ENCODE measurements at regions not wholly inside any gene's neighbourhood (a gene's known extent, or its start where the extent isn't known, plus 50 kb on each side); places are given as distances from the start of the nearest gene placed in this dataset.

GRCh38 chr20:50358971-50359370 is 151.2 kb upstream of the PTPN1 start:
- Histone ChIP-seq H3K27ac (ENCODE audit: low read length) (no peak overlapping the region), H3K9me2 (replicated peaks; ENCODE audit: insufficient read depth, low read length) (no peaks in the 10 kb centered on the region), H4K20me1 (ENCODE audit: insufficient read depth, low read length) (no peaks in the 10 kb centered on the region), H3K4me3 (ENCODE audit: low read length) (no peak overlapping the region), H3F3A (ENCODE audit: insufficient read depth, low read length) (no peaks in the 10 kb centered on the region), H3K36me3 (replicated peaks; ENCODE audit: insufficient read depth, low read length) (no peaks in the 10 kb centered on the region), H3K27me3 (replicated peaks; ENCODE audit: insufficient read depth, low read length) (peaks cover 93% of the 10 kb centered on the region), H3K79me2 (ENCODE audit: low read length) (no peaks in the 10 kb centered on the region), H3K9ac (ENCODE audit: low read length) (no peak overlapping the region), H3K4me1 (ENCODE audit: low read length) (no peaks in the 10 kb centered on the region), H2AFZ (ENCODE audit: low read length) (no peak overlapping the region), H3K9me3 (replicated peaks; ENCODE audit: insufficient read depth, low read length) (no peaks in the 10 kb centered on the region), H3K4me2 (ENCODE audit: low read depth, low read length) (no peak overlapping the region)
- TF ChIP-seq EZH2phosphoT487 (IDR thresholded peaks at IDR 0.05; ENCODE audit: low read length), result no peak
- no peak for TF ChIP-seq EZH2 (optimal IDR thresholded peaks at IDR 0.05; ENCODE audit: low read depth, low read length)
- TF ChIP-seq CTCF (IDR thresholded peaks at IDR 0.05; ENCODE audit: low read length), result no peak
- DNase-seq, result no peak

GRCh38 chr20:50359607-50360217 is 150.5 kb upstream of the PTPN1 start:
- no peak overlapping the region for H3K9ac ChIP-seq (ENCODE audit: low read length)
- no peaks in the 10 kb centered on the region for H3K4me1 ChIP-seq (ENCODE audit: low read length)
- H3K27ac ChIP-seq (ENCODE audit: low read length), result no peak overlapping the region
- H3F3A ChIP-seq (ENCODE audit: insufficient read depth, low read length), result no peaks in the 10 kb centered on the region
- no peak overlapping the region for H3K4me3 ChIP-seq (ENCODE audit: low read length)
- H2AFZ ChIP-seq (ENCODE audit: low read length), result no peak overlapping the region
- H3K36me3 ChIP-seq (replicated peaks; ENCODE audit: insufficient read depth, low read length), result no peaks in the 10 kb centered on the region
- no peak for DNase-seq
- TF ChIP-seq CTCF (IDR thresholded peaks at IDR 0.05; ENCODE audit: low read length), result no peak
- TF ChIP-seq EZH2phosphoT487 (IDR thresholded peaks at IDR 0.05; ENCODE audit: low read length), result no peak
- no peak for TF ChIP-seq EZH2 (optimal IDR thresholded peaks at IDR 0.05; ENCODE audit: low read depth, low read length)
- peaks cover 93% of the 10 kb centered on the region for H3K27me3 ChIP-seq (replicated peaks; ENCODE audit: insufficient read depth, low read length)
- no peaks in the 10 kb centered on the region for H3K9me2 ChIP-seq (replicated peaks; ENCODE audit: insufficient read depth, low read length)
- no peaks in the 10 kb centered on the region for H3K79me2 ChIP-seq (ENCODE audit: low read length)
- no peaks in the 10 kb centered on the region for H3K9me3 ChIP-seq (replicated peaks; ENCODE audit: insufficient read depth, low read length)
- no peak overlapping the region for H3K4me2 ChIP-seq (ENCODE audit: low read depth, low read length)
- H4K20me1 ChIP-seq (ENCODE audit: insufficient read depth, low read length), result no peaks in the 10 kb centered on the region

GRCh38 chr20:50360218-50360672 is 149.9 kb upstream of the PTPN1 start:
- Histone ChIP-seq H3K4me1 (ENCODE audit: low read length) (no peaks in the 10 kb centered on the region), H3K9me2 (replicated peaks; ENCODE audit: insufficient read depth, low read length) (no peaks in the 10 kb centered on the region)
- DNase-seq, result no peak

More at GRCh38 chr20:50360218-50360672, 149.9 kb upstream of the PTPN1 start:
- Histone ChIP-seq H4K20me1 (ENCODE audit: insufficient read depth, low read length) (no peaks in the 10 kb centered on the region), H3K4me2 (ENCODE audit: low read depth, low read length) (no peak overlapping the region), H3K9me3 (replicated peaks; ENCODE audit: insufficient read depth, low read length) (no peaks in the 10 kb centered on the region), H3K27me3 (replicated peaks; ENCODE audit: insufficient read depth, low read length) (peaks cover 93% of the 10 kb centered on the region), H3K9ac (ENCODE audit: low read length) (no peak overlapping the region), H3K79me2 (ENCODE audit: low read length) (no peaks in the 10 kb centered on the region), H3K36me3 (replicated peaks; ENCODE audit: insufficient read depth, low read length) (no peaks in the 10 kb centered on the region), H3K27ac (ENCODE audit: low read length) (no peak overlapping the region), H3F3A (ENCODE audit: insufficient read depth, low read length) (no peaks in the 10 kb centered on the region), H3K4me3 (ENCODE audit: low read length) (no peak overlapping the region), H2AFZ (ENCODE audit: low read length) (no peak overlapping the region)
- TF ChIP-seq EZH2 (optimal IDR thresholded peaks at IDR 0.05; ENCODE audit: low read depth, low read length) (no peak), EZH2phosphoT487 (IDR thresholded peaks at IDR 0.05; ENCODE audit: low read length) (no peak), CTCF (IDR thresholded peaks at IDR 0.05; ENCODE audit: low read length) (no peak)
